GM10248 (cell line): ENCODE measurements at regions not wholly inside any gene's neighbourhood (a gene's known extent, or its start where the extent isn't known, plus 50 kb on each side); places are given as distances from the start of the nearest gene placed in this dataset.

Experiments
- CTCF ChIA-PET: fragments of 300-600 bp; sonication (Branson Sonifier 250); formaldehyde crosslinking; extraction: SDS; loops from one replicate; lab custom pipeline; 2021; ENCODE audit warnings: antibody characterized with exemption; lab: Yijun Ruan, JAX
- POLR2A ChIA-PET: fragments of 350-650 bp; sonication (Branson Sonifier 250); formaldehyde crosslinking; extraction: SDS; loops from one replicate; lab custom pipeline; 2020; ENCODE audit warnings: antibody characterized with exemption; lab: Yijun Ruan, JAX
- DNase-seq: peaks from one replicate; pipeline ENCODE4 v3.0.0; 2012; ENCODE audit errors: extremely low spot score
- CTCF ChIP-seq: IDR thresholded peaks from 2 replicates; pipeline ENCODE4 v1.5.1; 2012; ENCODE audit warnings: mild to moderate bottlenecking, low read depth; ENCODE audit errors: extremely low read depth, missing control alignments, control extremely low read depth

- ChIA-PET POLR2A (no interaction called here), CTCF (interaction anchor here (1.1 kb wide), 1 partner anchor 517 kb away, joined by 4 read pairs; no protein-coding TSS in a partner anchor)
- no peak for DNase-seq
- no peak for TF ChIP-seq CTCF
These were observed 546.9 kb upstream of the API5 start for GRCh38 chr11:42764936-42765335.

GRCh38 chr11:42768576-42768975, 543.2 kb upstream of the API5 start:
- TF ChIP-seq CTCF = no peak
- POLR2A ChIA-PET = no interaction called here
- CTCF ChIA-PET = interaction anchor here (0.9 to 3.9 kb wide), 4 partner anchors 9 to 514 kb away, joined by 3 to 22 read pairs (median 3); no protein-coding TSS in a partner anchor
- no peak for DNase-seq

- CTCF ChIA-PET = interaction anchor here (0.6 to 2.8 kb wide), 11 partner anchors 9 to 516 kb away, joined by 3 to 21 read pairs (median 4); no protein-coding TSS in a partner anchor
- DNase-seq = peak; percentile 20
- TF ChIP-seq CTCF = peak; percentile 69
- POLR2A ChIA-PET = no interaction called here
These were observed 541.2 kb upstream of the API5 start for GRCh38 chr11:42770444-42771065.

- TF ChIP-seq CTCF = no peak
- DNase-seq = no peak
- CTCF ChIA-PET = interaction anchor here (1.3 to 2.1 kb wide), 5 partner anchors 10 to 510 kb away, joined by 4 to 15 read pairs (median 4); no protein-coding TSS in a partner anchor
- POLR2A ChIA-PET = no interaction called here
These were observed 538.9 kb upstream of the API5 start for GRCh38 chr11:42772886-42773285.

GRCh38 chr11:42773729-42774128, 538.1 kb upstream of the API5 start:
- ChIA-PET POLR2A (no interaction called here), CTCF (interaction anchor here (1.5 to 2.7 kb wide), 4 partner anchors 15 to 509 kb away, joined by 4 to 15 read pairs (median 8); no protein-coding TSS in a partner anchor)

GRCh38 chr11:42774567-42774966, 537.2 kb upstream of the API5 start:
- ChIA-PET CTCF (interaction anchor here (2.7 kb wide), 1 partner anchor 508 kb away, joined by 9 read pairs; no protein-coding TSS in a partner anchor), POLR2A (no interaction called here)

More at GRCh38 chr11:42773729-42774128, 538.1 kb upstream of the API5 start:
- DNase-seq = no peak
- no peak for TF ChIP-seq CTCF

More at GRCh38 chr11:42774567-42774966, 537.2 kb upstream of the API5 start:
- TF ChIP-seq CTCF = no peak
- no peak for DNase-seq
